Cardiac fibroblast (primary cell): ENCODE measurements at regions not wholly inside any gene's neighbourhood (a gene's known extent, or its start where the extent isn't known, plus 50 kb on each side); places are given as distances from the start of the nearest gene placed in this dataset.

Experiments used
- DNase-seq, 2 donors: peaks; one replicate each; pipeline versions ENCODE4 v3.0.0 to v3.0.0-alpha.2; 2010; ENCODE audit warnings: low read depth in 2 of 2
- H3K4me3 ChIP-seq, 2 donors: replicated peaks in 1 of 2; 1 replicate in 1 of 2; 2 replicates in 1 of 2; pipeline ENCODE4 v1.5.1; 2011; ENCODE audit warnings: low read depth in 2 of 2, low read length in 2 of 2, mild to moderate bottlenecking in 2 of 2, moderate library complexity in 1 of 2
- TF ChIP-seq, protein P1 (sequence below): IDR thresholded peaks from one replicate; pipeline ENCODE4 v1.5.1; 2011; ENCODE audit warnings: low read depth, mild to moderate bottlenecking, low read length, inconsistent platforms

DNA sequence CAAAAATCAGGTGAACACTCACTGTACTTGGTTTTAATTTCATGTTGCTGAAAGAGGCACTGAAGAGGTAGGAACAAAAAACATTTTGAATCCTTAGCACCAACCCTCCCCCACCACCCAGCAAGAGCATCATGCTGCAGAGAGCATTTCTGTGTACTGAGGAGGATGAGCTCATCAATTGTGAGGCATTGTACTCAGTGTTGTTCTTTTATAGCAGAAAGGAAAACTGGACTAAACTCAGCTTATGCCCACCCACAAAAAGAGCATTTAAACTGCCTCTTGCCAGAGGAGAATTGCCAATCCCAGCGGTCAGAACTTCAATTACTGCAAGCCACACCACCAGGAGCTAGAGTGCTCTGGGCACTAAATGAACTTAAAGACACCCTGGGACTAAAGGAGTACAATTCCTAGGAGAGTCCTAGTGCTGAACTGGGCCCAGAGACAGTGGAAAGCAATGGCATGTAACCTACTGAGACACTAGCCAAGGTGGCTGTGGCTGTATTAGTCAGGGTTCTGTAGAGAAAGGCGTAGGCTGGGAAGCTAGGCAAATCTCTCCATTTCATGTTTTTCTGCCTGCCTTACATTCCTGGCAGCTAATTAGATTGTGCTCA, 280.7 kb upstream of the KLHL4 start:
- no peak for DNase-seq
- TF ChIP-seq, protein P1, sequence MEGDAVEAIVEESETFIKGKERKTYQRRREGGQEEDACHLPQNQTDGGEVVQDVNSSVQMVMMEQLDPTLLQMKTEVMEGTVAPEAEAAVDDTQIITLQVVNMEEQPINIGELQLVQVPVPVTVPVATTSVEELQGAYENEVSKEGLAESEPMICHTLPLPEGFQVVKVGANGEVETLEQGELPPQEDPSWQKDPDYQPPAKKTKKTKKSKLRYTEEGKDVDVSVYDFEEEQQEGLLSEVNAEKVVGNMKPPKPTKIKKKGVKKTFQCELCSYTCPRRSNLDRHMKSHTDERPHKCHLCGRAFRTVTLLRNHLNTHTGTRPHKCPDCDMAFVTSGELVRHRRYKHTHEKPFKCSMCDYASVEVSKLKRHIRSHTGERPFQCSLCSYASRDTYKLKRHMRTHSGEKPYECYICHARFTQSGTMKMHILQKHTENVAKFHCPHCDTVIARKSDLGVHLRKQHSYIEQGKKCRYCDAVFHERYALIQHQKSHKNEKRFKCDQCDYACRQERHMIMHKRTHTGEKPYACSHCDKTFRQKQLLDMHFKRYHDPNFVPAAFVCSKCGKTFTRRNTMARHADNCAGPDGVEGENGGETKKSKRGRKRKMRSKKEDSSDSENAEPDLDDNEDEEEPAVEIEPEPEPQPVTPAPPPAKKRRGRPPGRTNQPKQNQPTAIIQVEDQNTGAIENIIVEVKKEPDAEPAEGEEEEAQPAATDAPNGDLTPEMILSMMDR: no peak
- H3K4me3 ChIP-seq: no peak overlapping the region

DNA sequence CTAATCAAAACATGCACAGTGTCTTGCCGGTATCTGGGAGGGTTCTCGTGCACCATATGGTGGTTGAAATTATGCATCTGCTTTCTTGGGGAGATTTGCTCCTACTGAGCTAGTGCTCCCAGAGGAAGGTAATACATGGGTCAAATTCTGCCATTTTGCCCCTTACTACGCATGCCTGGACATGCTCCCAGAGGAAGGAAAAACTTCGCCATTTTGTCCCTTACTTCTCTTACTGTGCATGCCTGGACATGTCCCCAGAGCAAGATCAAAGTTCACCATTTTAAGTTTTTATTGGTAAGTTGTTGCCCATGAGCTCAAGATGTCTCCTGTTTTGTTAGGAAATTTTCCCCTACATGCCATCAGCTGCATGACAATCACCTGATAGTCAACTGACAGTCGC, 252.1 kb upstream of the KLHL4 start:
- no peak for DNase-seq
- H3K4me3 ChIP-seq: no peak overlapping the region
- TF ChIP-seq, protein P1: no peak

DNA sequence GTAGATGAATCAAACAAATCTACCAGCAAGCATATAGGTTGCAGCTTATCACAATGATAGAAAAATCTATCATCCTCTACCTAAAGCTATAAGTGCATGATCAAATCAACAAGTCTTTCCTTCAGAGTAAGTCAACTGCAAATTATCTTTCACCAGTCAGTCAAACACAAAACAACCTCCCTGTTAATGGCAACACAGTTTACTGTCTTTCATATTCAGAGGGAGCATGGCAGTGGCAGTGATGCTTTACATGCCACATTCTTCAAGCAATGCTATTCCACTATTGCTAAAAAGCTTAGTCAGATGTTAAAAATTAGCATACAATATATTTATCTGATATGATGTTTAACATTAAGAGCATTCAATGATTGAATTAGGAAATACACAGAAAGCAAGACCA, 245.1 kb upstream of the KLHL4 start:
- no peak for DNase-seq
- H3K4me3 ChIP-seq: no peak overlapping the region
- TF ChIP-seq, protein P1: no peak

DNA sequence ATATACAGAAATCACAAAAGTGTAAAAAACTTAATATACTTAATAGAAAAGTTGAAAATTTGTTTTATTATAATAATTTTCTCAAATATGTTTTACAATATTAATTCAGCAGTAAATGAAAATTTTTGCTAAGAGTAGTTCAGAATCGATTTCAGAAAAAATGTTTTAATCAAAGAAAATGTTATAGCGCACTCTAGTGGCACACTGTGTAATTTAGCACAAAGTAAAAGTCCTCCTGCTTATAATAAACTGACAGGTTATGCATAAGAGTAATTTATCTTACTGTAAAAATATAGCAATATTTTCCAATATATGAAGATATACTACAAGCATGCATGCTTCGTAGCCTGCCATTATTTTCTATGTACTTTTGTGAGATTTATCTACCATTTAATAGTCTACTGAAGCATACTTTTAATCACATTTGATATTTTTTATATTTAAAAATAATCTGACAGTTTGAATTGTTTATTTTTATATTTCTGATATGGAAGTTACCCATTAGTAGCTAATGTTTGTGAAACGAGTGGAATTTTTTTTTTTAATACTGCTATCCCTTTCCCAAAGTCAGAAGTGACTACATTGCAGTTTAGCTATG, 217.9 kb upstream of the KLHL4 start:
- H3K4me3 ChIP-seq: no peak overlapping the region
- peak; percentile 21 to 39 for DNase-seq
- TF ChIP-seq, protein P1: peak; percentile 23

DNA sequence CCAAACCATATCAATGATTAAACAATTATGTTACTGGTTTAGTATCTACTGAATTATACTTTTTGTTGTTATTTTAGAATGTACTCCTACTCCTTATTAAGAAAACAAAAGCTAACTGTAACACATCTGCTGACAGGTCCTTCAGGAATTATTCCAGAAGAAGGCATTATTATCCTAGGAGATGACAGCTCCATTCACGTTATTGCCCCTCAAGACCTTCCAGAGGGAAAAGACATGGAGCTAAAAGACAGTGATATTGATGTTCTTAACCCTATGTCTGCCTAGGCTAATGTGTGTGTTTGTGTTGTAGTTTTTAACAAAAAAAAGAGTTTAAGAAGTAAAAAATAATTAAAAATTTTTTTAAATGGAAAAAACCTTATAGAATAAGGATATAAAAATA, 206.8 kb upstream of the KLHL4 start:
- no peak overlapping the region for H3K4me3 ChIP-seq
- DNase-seq: no peak
- TF ChIP-seq, protein P1: no peak

DNA sequence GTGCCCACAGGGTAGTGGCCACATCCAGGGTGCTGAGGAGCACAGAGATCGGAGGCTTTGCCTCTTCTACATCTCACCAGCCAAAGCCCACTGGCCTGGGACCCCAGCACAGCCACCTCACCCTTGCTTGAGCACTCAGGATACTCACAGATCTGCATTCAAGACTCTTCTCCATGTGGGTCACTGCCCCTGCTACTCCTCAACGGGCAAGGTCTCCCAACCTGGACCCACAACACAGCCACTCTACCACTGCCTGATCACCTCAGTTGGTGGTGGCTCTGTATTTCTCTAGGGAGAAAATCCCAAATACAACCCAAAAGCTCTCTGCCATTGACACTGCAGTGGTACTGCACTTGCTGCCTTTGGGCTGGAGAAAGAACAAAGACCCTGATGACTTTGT, 190.3 kb upstream of the KLHL4 start:
- TF ChIP-seq, protein P1: no peak
- DNase-seq: no peak
- no peak overlapping the region for H3K4me3 ChIP-seq

DNA sequence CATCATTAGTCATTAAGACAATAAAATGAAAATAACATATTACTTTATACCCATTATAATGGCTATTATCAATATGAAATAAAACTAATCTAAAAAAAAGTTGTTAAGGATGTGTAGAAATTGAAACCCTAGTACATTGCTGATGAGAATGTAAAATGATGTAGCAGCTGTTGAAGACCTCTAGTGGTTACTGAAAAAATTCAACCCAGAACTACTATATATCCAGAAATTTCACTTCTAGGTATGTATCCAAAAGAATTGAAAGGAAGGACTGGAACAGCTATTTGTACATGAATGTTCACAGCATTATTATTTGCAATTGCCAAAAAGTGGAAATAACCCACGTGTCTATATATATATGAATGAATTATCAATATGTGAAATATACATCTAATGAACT, 180.3 kb upstream of the KLHL4 start:
- H3K4me3 ChIP-seq: no peak overlapping the region

More for the DNA sequence above, 180.3 kb upstream of the KLHL4 start:
- peak in 1 of 2 donors; percentile 0 for DNase-seq
- TF ChIP-seq, protein P1: no peak
